Endodermal cell (in vitro differentiated cells): ENCODE measurements at regions not wholly inside any gene's neighbourhood (a gene's known extent, or its start where the extent isn't known, plus 50 kb on each side); places are given as distances from the start of the nearest gene placed in this dataset.

ENCODE experiments used
- DNase-seq: peaks from one replicate; pipeline ENCODE4 v3.0.0-alpha.2; 2017
- H3K27ac ChIP-seq: 2 replicates; pipeline ENCODE4 v1.5.1; 2013; ENCODE audit warnings: mild to moderate bottlenecking, low read depth, low read length, moderate library complexity
- H3K27me3 ChIP-seq: 2 replicates; pipeline ENCODE4 v1.6.1; 2013; ENCODE audit warnings: mild to moderate bottlenecking, low read length, moderate library complexity; ENCODE audit not compliant: insufficient read depth, control insufficient read depth, poor library complexity, severe bottlenecking
- H3K36me3 ChIP-seq: 2 replicates; pipeline ENCODE4 v1.7.0; 2013; ENCODE audit warnings: mild to moderate bottlenecking, low read length, moderate library complexity; ENCODE audit not compliant: control insufficient read depth, insufficient read depth
- H3K4me1 ChIP-seq: one replicate; pipeline ENCODE4 v1.7.0; 2013; ENCODE audit warnings: low read length; ENCODE audit not compliant: control insufficient read depth, insufficient read depth
- H3K4me3 ChIP-seq: 2 replicates; pipeline ENCODE4 v1.5.1; 2013; ENCODE audit warnings: mild to moderate bottlenecking, low read length, moderate library complexity
- H3K9ac ChIP-seq: 2 replicates; pipeline ENCODE4 v1.6.1; 2013; ENCODE audit warnings: mild to moderate bottlenecking, low read length, moderate library complexity; ENCODE audit not compliant: poor library complexity, severe bottlenecking; ENCODE audit errors: extremely low read depth
- H3K9me3 ChIP-seq: 2 replicates; pipeline ENCODE4 v1.6.1; 2013; ENCODE audit warnings: mild to moderate bottlenecking, low read length, moderate library complexity; ENCODE audit not compliant: control insufficient read depth
- H3K27ac Mint-ChIP-seq: 2 replicates; pipeline ENCODE4 v1.8.0; 2020; ENCODE audit warnings: mixed read lengths
- H3K27me3 Mint-ChIP-seq: 2 replicates; pipeline ENCODE4 v1.8.0; 2021; ENCODE audit warnings: mild to moderate bottlenecking, mixed read lengths; ENCODE audit not compliant: insufficient read depth
- H3K36me3 Mint-ChIP-seq: 2 replicates; pipeline ENCODE4 v1.8.0; 2020; ENCODE audit warnings: low read depth, mixed read lengths
- H3K4me1 Mint-ChIP-seq: 2 replicates; pipeline ENCODE4 v1.8.0; 2020; ENCODE audit warnings: mixed read lengths
- H3K4me3 Mint-ChIP-seq: 2 replicates; pipeline ENCODE4 v1.8.0; 2020; ENCODE audit warnings: mild to moderate bottlenecking, moderate library complexity, mixed read lengths
- H3K9me3 Mint-ChIP-seq: 2 replicates; pipeline ENCODE4 v1.8.0; 2020; ENCODE audit warnings: mild to moderate bottlenecking, mixed read lengths
- CTCF ChIP-seq: fragments of 200-600 bp; sonication (generic); conservative IDR thresholded peaks from 2 replicates; pipeline ENCODE4 v1.5.0; 2021; ENCODE audit warnings: antibody characterized with exemption, mild to moderate bottlenecking
- WGBS, 2 experiments: methylation state at CpG; one replicate each; pipeline versions ENCODE4 v1.1.5 to v1.1.7; 2013; ENCODE audit warnings: missing lambda C conversion rate in 2 of 2, mixed read lengths in 1 of 2; ENCODE audit not compliant: insufficient coverage in 1 of 2, insufficient read length in 1 of 2; 5-methylcytosine and 5-hydroxymethylcytosine counted together

DNA sequence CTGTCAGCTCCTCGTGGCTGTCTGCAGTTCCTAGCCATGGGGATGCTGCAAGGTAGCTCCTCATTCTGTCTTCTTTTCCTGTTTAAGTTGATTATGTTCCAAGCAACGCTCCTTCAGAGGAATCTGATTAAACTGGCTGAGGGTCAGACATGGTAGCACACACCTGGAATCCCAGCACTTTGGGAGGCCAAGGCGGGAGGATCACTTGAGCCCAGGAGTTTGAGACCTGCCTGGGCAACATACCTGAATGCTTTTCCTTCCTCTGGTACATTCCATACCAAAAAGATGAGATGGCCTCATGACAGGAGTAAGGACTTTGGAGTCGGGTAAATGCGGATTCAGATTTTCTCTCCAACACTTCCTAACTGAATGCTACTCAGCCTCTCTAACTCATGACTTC lies 246.8 kb upstream of the JARID2 start:
- no peaks in the 10 kb centered on the region for H3K27me3 ChIP-seq
- Mint-ChIP-seq H3K4me3 (no peak overlapping the region), H3K27me3 (no peaks in the 10 kb centered on the region), H3K9me3 (no peaks in the 10 kb centered on the region), H3K36me3 (no peaks in the 10 kb centered on the region), H3K4me1 (no peaks in the 10 kb centered on the region), H3K27ac (no peak overlapping the region)
- H3K4me3 ChIP-seq, result no peak overlapping the region
- DNase-seq, result no peak
- H3K9ac ChIP-seq, result no peak overlapping the region
- H3K36me3 ChIP-seq, result no peaks in the 10 kb centered on the region
- no peaks in the 10 kb centered on the region for H3K9me3 ChIP-seq
- H3K4me1 ChIP-seq, result no peaks in the 10 kb centered on the region
- WGBS, 2 experiments, result 96 to 97% methylated on average over 5 of the region's 5 CpGs
- no peak for TF ChIP-seq CTCF
- no peak overlapping the region for H3K27ac ChIP-seq

- Mint-ChIP-seq H3K4me1 (no peaks in the 10 kb centered on the region), H3K27ac (no peak overlapping the region), H3K4me3 (no peak overlapping the region), H3K27me3 (no peaks in the 10 kb centered on the region), H3K36me3 (peaks cover 4% of the 10 kb centered on the region), H3K9me3 (no peaks in the 10 kb centered on the region)
- DNase-seq, result no peak
- Histone ChIP-seq H3K27ac (no peak overlapping the region), H3K27me3 (no peaks in the 10 kb centered on the region), H3K36me3 (no peaks in the 10 kb centered on the region), H3K4me1 (no peaks in the 10 kb centered on the region), H3K4me3 (no peak overlapping the region), H3K9ac (no peak overlapping the region), H3K9me3 (no peaks in the 10 kb centered on the region)
- WGBS, 2 experiments, result 94% methylated on average over 5 of the region's 5 CpGs
- TF ChIP-seq CTCF, result no peak
These were observed 244.5 kb upstream of the JARID2 start for GRCh38 chr6:15001326-15001910.

DNA sequence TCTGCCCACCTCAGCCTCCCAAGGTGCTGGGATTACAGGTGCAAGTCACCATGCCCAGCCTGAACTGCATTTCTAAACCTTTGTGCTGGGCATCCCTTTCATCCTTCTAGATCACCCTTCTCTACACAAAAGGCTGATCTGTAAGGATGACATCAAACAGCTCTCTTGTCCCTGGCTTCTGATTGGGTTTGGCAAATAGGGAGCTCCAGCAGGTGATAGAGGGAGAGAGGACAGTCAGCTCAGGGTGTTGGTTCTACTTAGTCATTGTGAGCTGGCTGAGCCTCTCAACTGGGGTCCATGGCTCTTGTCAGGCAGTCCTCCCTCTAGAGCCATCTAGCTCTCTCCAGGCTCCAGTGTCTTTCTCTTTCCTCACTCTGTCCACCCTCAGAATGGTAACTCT lies 237.6 kb upstream of the JARID2 start:
- Mint-ChIP-seq H3K4me3 (no peak overlapping the region), H3K36me3 (peaks cover 6% of the 10 kb centered on the region), H3K9me3 (no peaks in the 10 kb centered on the region), H3K27me3 (no peaks in the 10 kb centered on the region), H3K27ac (no peak overlapping the region), H3K4me1 (peaks cover 3% of the 10 kb centered on the region)
- Histone ChIP-seq H3K4me3 (no peak overlapping the region), H3K27ac (no peak overlapping the region), H3K4me1 (no peaks in the 10 kb centered on the region), H3K9me3 (no peaks in the 10 kb centered on the region), H3K9ac (no peak overlapping the region), H3K27me3 (no peaks in the 10 kb centered on the region), H3K36me3 (no peaks in the 10 kb centered on the region)
- no peak for DNase-seq
- TF ChIP-seq CTCF, result no peak
